BJ (cell line): ENCODE measurements at regions not wholly inside any gene's neighbourhood (a gene's known extent, or its start where the extent isn't known, plus 50 kb on each side); places are given as distances from the start of the nearest gene placed in this dataset.

Experiments used
- CTCF ChIA-PET: fragments of 350-600 bp; formaldehyde crosslinking; extraction: SDS; loops from one replicate; lab custom pipeline; 2021; ENCODE audit warnings: antibody characterized with exemption, inconsistent platforms; lab: Yijun Ruan, JAX
- POLR2A ChIA-PET: fragments of 300-600 bp; sonication (Branson Sonifier 250); formaldehyde crosslinking; extraction: SDS; loops from one replicate; lab custom pipeline; 2021; ENCODE audit warnings: antibody characterized with exemption; lab: Charles Lee
- DNase-seq: peaks from one replicate; pipeline ENCODE4 v3.0.0-alpha.2; 2011; ENCODE audit warnings: low read depth
- H3K27me3 ChIP-seq: 2 replicates; pipeline ENCODE4 v1.6.0; 2011; ENCODE audit warnings: low read length; ENCODE audit not compliant: control insufficient read depth, insufficient read depth
- H3K36me3 ChIP-seq: 2 replicates; pipeline ENCODE4 v1.5.1; 2011; ENCODE audit warnings: low read length; ENCODE audit not compliant: control insufficient read depth, insufficient read depth
- H3K4me3 ChIP-seq: 2 replicates; pipeline ENCODE4 v1.5.1; 2011; ENCODE audit warnings: low read depth, mild to moderate bottlenecking, control low read depth, low read length
- TF ChIP-seq, protein P1 (sequence below): IDR thresholded peaks from 2 replicates; pipeline ENCODE4 v1.5.1; 2011; ENCODE audit warnings: low read depth, mild to moderate bottlenecking, control low read depth, inconsistent platforms, low read length, moderate library complexity; ENCODE audit not compliant: insufficient read depth

DNA sequence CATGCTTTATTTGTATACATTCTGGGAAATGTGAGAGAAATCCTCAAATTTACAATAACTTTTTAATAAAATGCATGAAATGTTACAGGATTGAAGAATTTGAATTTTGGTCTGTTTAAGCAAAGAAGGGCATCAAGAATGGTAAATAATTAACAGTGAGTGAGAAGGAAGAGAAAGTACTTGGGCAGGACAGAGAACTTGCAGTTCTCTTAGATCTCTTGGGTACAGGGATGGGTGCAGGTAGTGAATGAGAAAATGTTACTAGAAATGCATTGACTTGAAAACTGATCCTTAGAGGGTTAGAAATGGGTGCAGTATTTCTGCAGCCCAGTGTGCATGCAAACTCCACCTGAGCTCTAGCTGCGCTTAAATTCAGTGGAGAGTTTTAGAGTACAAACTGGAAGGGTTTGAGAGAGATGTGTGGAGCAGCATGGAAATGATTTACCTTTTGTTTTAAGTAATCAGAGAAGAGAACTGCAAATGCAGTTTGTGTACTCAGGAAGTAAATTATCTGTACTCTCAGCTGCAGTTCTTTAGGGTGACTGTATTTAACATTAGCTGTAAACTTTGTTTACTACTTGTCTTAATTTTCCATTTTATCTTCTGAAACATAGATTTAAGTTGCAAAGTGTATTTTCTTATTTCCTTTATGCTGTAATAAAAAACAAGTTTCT, 51.0 kb upstream of the RAB27B start:
- no peak for DNase-seq
- H3K36me3 ChIP-seq, result no peaks in the 10 kb centered on the region
- POLR2A ChIA-PET, result no interaction called here
- H3K27me3 ChIP-seq, result no peaks in the 10 kb centered on the region
- TF ChIP-seq, protein P1, sequence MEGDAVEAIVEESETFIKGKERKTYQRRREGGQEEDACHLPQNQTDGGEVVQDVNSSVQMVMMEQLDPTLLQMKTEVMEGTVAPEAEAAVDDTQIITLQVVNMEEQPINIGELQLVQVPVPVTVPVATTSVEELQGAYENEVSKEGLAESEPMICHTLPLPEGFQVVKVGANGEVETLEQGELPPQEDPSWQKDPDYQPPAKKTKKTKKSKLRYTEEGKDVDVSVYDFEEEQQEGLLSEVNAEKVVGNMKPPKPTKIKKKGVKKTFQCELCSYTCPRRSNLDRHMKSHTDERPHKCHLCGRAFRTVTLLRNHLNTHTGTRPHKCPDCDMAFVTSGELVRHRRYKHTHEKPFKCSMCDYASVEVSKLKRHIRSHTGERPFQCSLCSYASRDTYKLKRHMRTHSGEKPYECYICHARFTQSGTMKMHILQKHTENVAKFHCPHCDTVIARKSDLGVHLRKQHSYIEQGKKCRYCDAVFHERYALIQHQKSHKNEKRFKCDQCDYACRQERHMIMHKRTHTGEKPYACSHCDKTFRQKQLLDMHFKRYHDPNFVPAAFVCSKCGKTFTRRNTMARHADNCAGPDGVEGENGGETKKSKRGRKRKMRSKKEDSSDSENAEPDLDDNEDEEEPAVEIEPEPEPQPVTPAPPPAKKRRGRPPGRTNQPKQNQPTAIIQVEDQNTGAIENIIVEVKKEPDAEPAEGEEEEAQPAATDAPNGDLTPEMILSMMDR, result no peak
- CTCF ChIA-PET, result interaction anchor here (1.1 kb wide), 1 partner anchor 10 kb away, joined by 4 read pairs; no protein-coding TSS in a partner anchor
- no peak overlapping the region for H3K4me3 ChIP-seq

DNA sequence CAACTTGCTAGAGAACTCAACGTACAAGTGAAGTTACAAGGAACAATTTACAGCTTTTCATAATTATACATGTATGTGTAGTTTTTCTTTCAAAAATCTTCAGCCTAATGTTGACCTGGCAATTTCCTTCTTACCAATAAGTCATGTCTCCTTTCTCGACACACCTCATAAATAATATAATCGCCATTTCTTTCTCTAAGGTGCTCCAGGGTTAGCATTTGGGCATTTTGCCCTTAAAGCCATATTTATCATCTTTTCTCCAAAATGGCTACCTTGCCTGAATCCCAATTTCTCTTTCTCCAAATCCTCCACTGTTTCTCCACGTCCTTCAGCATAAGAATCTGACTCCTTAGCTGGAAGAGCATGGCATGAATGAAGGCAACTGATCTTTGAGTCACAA, 50.3 kb upstream of the RAB27B start:
- no peaks in the 10 kb centered on the region for H3K27me3 ChIP-seq
- H3K36me3 ChIP-seq, result no peaks in the 10 kb centered on the region
- ChIA-PET CTCF (interaction anchor here (1.1 kb wide), 2 partner anchors 10 to 205 kb away, joined by 3 to 4 read pairs; no protein-coding TSS in a partner anchor), POLR2A (no interaction called here)
- TF ChIP-seq, protein P1, result no peak
- no peak for DNase-seq
- no peak overlapping the region for H3K4me3 ChIP-seq
